ENCODE measurements at regions not wholly inside any gene's neighbourhood (a gene's known extent, or its start where the extent isn't known, plus 50 kb on each side); places are given as distances from the start of the nearest gene placed in this dataset.

- no peaks in the 10 kb centered on the region for H3K36me3 ChIP-seq
- H3K27me3 ChIP-seq (replicated peaks; ENCODE audit: insufficient read depth), result no peaks in the 10 kb centered on the region
- intact Hi-C loops (cut with DNase I), result no loop called here
- H3K4me3 ChIP-seq, result no peak overlapping the region
- no peaks in the 10 kb centered on the region for H3K9me3 ChIP-seq
- no peaks in the 10 kb centered on the region for H3K4me1 ChIP-seq (replicated peaks)
- no peak for TF ChIP-seq POLR2A (IDR thresholded peaks at IDR 0.05)
- TF ChIP-seq CTCF (IDR thresholded peaks at IDR 0.05), result no peak
- TF ChIP-seq POLR2AphosphoS5 (IDR thresholded peaks at IDR 0.05), result no peak
- no peak for DNase-seq (ENCODE audit: low spot score)
- no peak overlapping the region for H3K27ac ChIP-seq
Observed at GRCh38 chr16:60166111-60166510, 1432.0 kb upstream of the GOT2 start.

DNA sequence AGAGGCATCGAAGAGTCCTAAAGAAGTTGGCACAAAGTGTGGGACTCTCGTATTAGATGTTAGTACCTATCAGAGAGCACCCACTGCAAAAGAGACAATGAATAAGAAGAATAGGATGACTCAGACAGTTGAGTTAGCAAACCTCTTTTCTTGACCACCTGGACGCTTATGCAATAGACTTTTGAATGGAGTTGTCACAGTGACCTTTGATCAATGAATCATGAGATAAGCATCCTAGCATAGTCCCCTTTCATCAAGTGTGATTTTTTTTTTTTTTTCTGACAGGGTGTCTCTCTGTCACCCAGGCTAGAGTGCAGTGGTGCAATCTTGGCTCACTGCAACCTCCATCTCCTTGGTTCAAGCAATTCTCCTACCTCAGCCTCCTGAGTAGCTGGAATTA is 1417.9 kb upstream of the GOT2 start:
- Histone ChIP-seq H3K4me1 (replicated peaks) (no peaks in the 10 kb centered on the region), H3K27me3 (replicated peaks; ENCODE audit: insufficient read depth) (no peaks in the 10 kb centered on the region), H3K9me3 (no peaks in the 10 kb centered on the region), H3K4me3 (no peak overlapping the region), H3K27ac (no peak overlapping the region), H3K36me3 (no peaks in the 10 kb centered on the region)
- 92% methylated on average over 3 of the region's 3 CpGs for WGBS
- TF ChIP-seq POLR2A (IDR thresholded peaks at IDR 0.05), result no peak
- TF ChIP-seq POLR2AphosphoS5 (IDR thresholded peaks at IDR 0.05), result no peak
- no peak for TF ChIP-seq CTCF (IDR thresholded peaks at IDR 0.05)
- no peak for DNase-seq (ENCODE audit: low spot score)
- intact Hi-C loops (cut with DNase I), result no loop called here

- Histone ChIP-seq H3K4me3 (no peak overlapping the region), H3K9me3 (no peaks in the 10 kb centered on the region), H3K4me1 (replicated peaks) (no peaks in the 10 kb centered on the region), H3K27me3 (replicated peaks; ENCODE audit: insufficient read depth) (no peaks in the 10 kb centered on the region), H3K27ac (no peak overlapping the region), H3K36me3 (no peaks in the 10 kb centered on the region)
- intact Hi-C loops (cut with DNase I), result no loop called here
- TF ChIP-seq CTCF (IDR thresholded peaks at IDR 0.05), result no peak
- no peak for TF ChIP-seq POLR2A (IDR thresholded peaks at IDR 0.05)
- TF ChIP-seq POLR2AphosphoS5 (IDR thresholded peaks at IDR 0.05), result no peak
- WGBS, result 87% methylated on average over 3 of the region's 3 CpGs
- no peak for DNase-seq (ENCODE audit: low spot score)
Observed at GRCh38 chr16:60150907-60151306, 1416.8 kb upstream of the GOT2 start.

GRCh38 chr16:60143348-60143705 is 1409.2 kb upstream of the GOT2 start:
- H3K27me3 ChIP-seq (replicated peaks; ENCODE audit: insufficient read depth), result no peaks in the 10 kb centered on the region
- WGBS, result 84% methylated on average over 1 of the region's 1 CpG
- no peak overlapping the region for H3K27ac ChIP-seq
- H3K36me3 ChIP-seq, result no peaks in the 10 kb centered on the region
- intact Hi-C loops (cut with DNase I), result no loop called here
- H3K4me3 ChIP-seq, result no peak overlapping the region
- TF ChIP-seq POLR2A (IDR thresholded peaks at IDR 0.05) (no peak), CTCF (IDR thresholded peaks at IDR 0.05) (no peak), POLR2AphosphoS5 (IDR thresholded peaks at IDR 0.05) (no peak)
- no peak for DNase-seq (ENCODE audit: low spot score)
- no peaks in the 10 kb centered on the region for H3K4me1 ChIP-seq (replicated peaks)
- no peaks in the 10 kb centered on the region for H3K9me3 ChIP-seq

- Histone ChIP-seq H3K9me3 (no peaks in the 10 kb centered on the region), H3K4me1 (replicated peaks) (no peaks in the 10 kb centered on the region), H3K4me3 (no peak overlapping the region), H3K27ac (no peak overlapping the region), H3K36me3 (no peaks in the 10 kb centered on the region), H3K27me3 (replicated peaks; ENCODE audit: insufficient read depth) (no peaks in the 10 kb centered on the region)
- TF ChIP-seq POLR2A (IDR thresholded peaks at IDR 0.05) (no peak), CTCF (IDR thresholded peaks at IDR 0.05) (no peak), POLR2AphosphoS5 (IDR thresholded peaks at IDR 0.05) (no peak)
- intact Hi-C loops (cut with DNase I), result no loop called here
- no peak for DNase-seq (ENCODE audit: low spot score)
- 57% methylated on average over 1 of the region's 1 CpG for WGBS
Observed at GRCh38 chr16:60142619-60143347, 1408.7 kb upstream of the GOT2 start.

All from prostate gland (tissue), 2 donors.